Tibial artery (tissue), 4 donors: ENCODE measurements at regions not wholly inside any gene's neighbourhood (a gene's known extent, or its start where the extent isn't known, plus 50 kb on each side); places are given as distances from the start of the nearest gene placed in this dataset.
"Not testable (repeated sequence)": the region's sequence is repeated elsewhere in the genome, so short reads cannot be mapped to it uniquely, and the experiment has no call there.

Source experiments
- DNase-seq, 2 donors: peaks; one replicate each; pipeline ENCODE4 v3.0.0-alpha.2; 2019
- H3K27ac ChIP-seq, 2 donors: fragments of 200-600 bp; sonication (generic) in 1 of 2; 1 replicate in 1 of 2; 2 replicates in 1 of 2; pipeline ENCODE4 v1.5.1; 2018 to 2019; ENCODE audit warnings: mild to moderate bottlenecking in 1 of 2
- H3K27me3 ChIP-seq, 2 donors: fragments of 200-600 bp; sonication (generic) in 1 of 2; one replicate each; pipeline versions ENCODE4 v1.5.1 to v1.6.0; 2016 to 2019
- H3K36me3 ChIP-seq, 3 donors: fragments of 200-600 bp; sonication (generic) in 2 of 3; one replicate each; pipeline ENCODE4 v1.5.1; 2016 to 2019; ENCODE audit warnings: mild to moderate bottlenecking in 2 of 3
- H3K4me1 ChIP-seq, 4 donors: fragments of 200-600 bp; sonication (generic) in 2 of 4; 1 replicate in 3 of 4; 2 replicates in 1 of 4; pipeline ENCODE4 v1.5.1; 2016 to 2019
- H3K4me3 ChIP-seq, 2 donors: fragments of 200-600 bp; sonication (generic) in 1 of 2; 1 replicate in 1 of 2; 2 replicates in 1 of 2; pipeline ENCODE4 v1.5.1; 2018 to 2019; ENCODE audit warnings: mild to moderate bottlenecking in 2 of 2
- H3K9me3 ChIP-seq, 3 donors: fragments of 200-600 bp; sonication (generic) in 1 of 3; one replicate each; pipeline ENCODE4 v1.5.1; 2016 to 2019
- CTCF ChIP-seq, 2 experiments: fragments of 200-600 bp in 1 of 2; fragments of 450-650 bp in 1 of 2; IDR thresholded peaks; one replicate each; pipeline ENCODE4 v1.5.1; 2017 to 2019; ENCODE audit warnings: antibody characterized with exemption in 2 of 2, mild to moderate bottlenecking in 1 of 2, moderate library complexity in 1 of 2
- intact Hi-C: fragments of 100-400 bp; cut with DNase I; formaldehyde crosslinking; loops from one replicate; pipeline ENCODE4 v1.15.0; 2023; ENCODE audit warnings: low total_unique reads

GRCh38 chr1:66475940-66476339 is 58.0 kb upstream of the SGIP1 start:
- TF ChIP-seq CTCF (IDR thresholded peaks at IDR 0.05): no peak
- H3K27me3 ChIP-seq: no peaks in the 10 kb centered on the region

GRCh38 chr1:66476774-66477173 is 57.2 kb upstream of the SGIP1 start:
- Histone ChIP-seq H3K27me3 (no peaks in the 10 kb centered on the region), H3K27ac (no peak overlapping the region), H3K9me3 (peaks cover 0 to 5% (median 0%) of the 10 kb centered on the region in 3 donors), H3K4me1 (no peaks in the 10 kb centered on the region), H3K36me3 (no peaks in the 10 kb centered on the region), H3K4me3 (no peak overlapping the region)
- intact Hi-C loops: no loop called here
- TF ChIP-seq CTCF (IDR thresholded peaks at IDR 0.05): no peak
- no peak for DNase-seq

More at GRCh38 chr1:66475940-66476339, 58.0 kb upstream of the SGIP1 start:
- no peak for DNase-seq
- Histone ChIP-seq H3K27ac (no peak overlapping the region), H3K4me3 (no peak overlapping the region), H3K9me3 (peaks cover 0 to 5% (median 0%) of the 10 kb centered on the region in 3 donors), H3K36me3 (no peaks in the 10 kb centered on the region), H3K4me1 (no peaks in the 10 kb centered on the region)
- intact Hi-C loops: no loop called here

- intact Hi-C loops: no loop called here
Observed at GRCh38 chr1:66478116-66478515, 55.8 kb upstream of the SGIP1 start.

GRCh38 chr1:66480162-66480561 is 53.8 kb upstream of the SGIP1 start:
- TF ChIP-seq CTCF (IDR thresholded peaks at IDR 0.05): no peak
- Histone ChIP-seq H3K4me1 (no peaks in the 10 kb centered on the region), H3K36me3 (no peaks in the 10 kb centered on the region), H3K4me3 (no peak overlapping the region), H3K27ac (no peak overlapping the region), H3K27me3 (no peaks in the 10 kb centered on the region), H3K9me3 (peaks cover 0 to 5% (median 0%) of the 10 kb centered on the region in 3 donors)
- no peak for DNase-seq
- intact Hi-C loops: no loop called here

More at GRCh38 chr1:66478116-66478515, 55.8 kb upstream of the SGIP1 start:
- TF ChIP-seq CTCF (IDR thresholded peaks at IDR 0.05): no peak
- DNase-seq: no peak
- H3K27me3 ChIP-seq: no peaks in the 10 kb centered on the region
- H3K27ac ChIP-seq: no peak overlapping the region
- H3K36me3 ChIP-seq: no peaks in the 10 kb centered on the region
- H3K4me3 ChIP-seq: no peak overlapping the region
- peaks cover 0 to 5% (median 0%) of the 10 kb centered on the region in 3 donors for H3K9me3 ChIP-seq
- no peaks in the 10 kb centered on the region for H3K4me1 ChIP-seq

- intact Hi-C loops, H3K27ac ChIP-seq, H3K4me3 ChIP-seq, H3K36me3 ChIP-seq, H3K4me1 ChIP-seq, DNase-seq, H3K27me3 ChIP-seq, H3K9me3 ChIP-seq: not testable (repeated sequence)
Observed at GRCh38 chr1:66481215-66481614, 52.7 kb upstream of the SGIP1 start.
